H9 (cell line): ENCODE measurements at regions not wholly inside any gene's neighbourhood (a gene's known extent, or its start where the extent isn't known, plus 50 kb on each side); places are given as distances from the start of the nearest gene placed in this dataset.

Experiments used
- DNase-seq: peaks from one replicate; pipeline ENCODE4 v3.0.0-alpha.2; 2017
- H2AFZ ChIP-seq: one replicate; pipeline ENCODE4 v1.6.1; 2013; ENCODE audit warnings: mild to moderate bottlenecking, low read length, control low read depth, moderate library complexity
- H2AK5ac ChIP-seq: 2 replicates; pipeline ENCODE4 v1.6.1; 2013; ENCODE audit warnings: low read length, control low read depth, mixed read lengths; ENCODE audit not compliant: insufficient read length
- H2BK120ac ChIP-seq: one replicate; pipeline ENCODE4 v1.6.1; 2013; ENCODE audit warnings: low read depth, mild to moderate bottlenecking, low read length, control low read depth, inconsistent platforms; ENCODE audit not compliant: poor library complexity, severe bottlenecking
- H2BK12ac ChIP-seq: 2 replicates; pipeline ENCODE4 v1.6.1; 2013; ENCODE audit warnings: low read length, control low read depth, mixed read lengths, low read depth; ENCODE audit not compliant: insufficient read length
- H2BK15ac ChIP-seq: 2 replicates; pipeline ENCODE4 v1.6.1; 2013; ENCODE audit warnings: low read depth, low read length, control low read depth
- H2BK20ac ChIP-seq: one replicate; pipeline ENCODE4 v1.6.1; 2013; ENCODE audit warnings: low read depth, mild to moderate bottlenecking, low read length, control low read depth, inconsistent platforms; ENCODE audit not compliant: poor library complexity, severe bottlenecking
- H2BK5ac ChIP-seq: 2 replicates; pipeline ENCODE4 v1.6.1; 2013; ENCODE audit warnings: low read length, control low read depth, mixed read lengths; ENCODE audit not compliant: insufficient read length
- H3K14ac ChIP-seq: 2 replicates; pipeline ENCODE4 v1.6.1; 2013; ENCODE audit warnings: low read length, control low read depth; ENCODE audit not compliant: insufficient read depth
- H3K18ac ChIP-seq: 2 replicates; pipeline ENCODE4 v1.6.1; 2013; ENCODE audit warnings: low read depth, mild to moderate bottlenecking, mixed read lengths, low read length, control low read depth; ENCODE audit not compliant: insufficient read length
- H3K23ac ChIP-seq: 2 replicates; pipeline ENCODE4 v1.6.1; 2013; ENCODE audit warnings: low read length, control low read depth, mixed read lengths, low read depth; ENCODE audit not compliant: insufficient read length
- H3K23me2 ChIP-seq: 2 replicates; pipeline ENCODE4 v1.6.1; 2013; ENCODE audit warnings: low read depth, mild to moderate bottlenecking, mixed read lengths, low read length, control low read depth; ENCODE audit not compliant: insufficient read length, poor library complexity, severe bottlenecking
- H3K27ac ChIP-seq: 2 replicates; pipeline ENCODE4 v1.5.1; 2013; ENCODE audit warnings: low read length, control low read depth, mixed read lengths, low read depth; ENCODE audit not compliant: insufficient read length
- H3K27me3 ChIP-seq: 2 replicates; pipeline ENCODE4 v1.6.1; 2013; ENCODE audit warnings: low read length, control low read depth, inconsistent platforms; ENCODE audit not compliant: insufficient read depth
- H3K4ac ChIP-seq: 2 replicates; pipeline ENCODE4 v1.6.1; 2013; ENCODE audit warnings: low read depth, mild to moderate bottlenecking, control low read depth, inconsistent platforms, low read length, moderate library complexity
- H3K4me1 ChIP-seq: 2 replicates; pipeline ENCODE4 v1.6.1; 2013; ENCODE audit warnings: low read length, control low read depth, inconsistent platforms; ENCODE audit not compliant: insufficient read depth
- H3K4me2 ChIP-seq: 2 replicates; pipeline ENCODE4 v1.6.1; 2013; ENCODE audit warnings: low read length, control low read depth, mixed read lengths; ENCODE audit not compliant: insufficient read length, insufficient read depth
- H3K56ac ChIP-seq: 2 replicates; pipeline ENCODE4 v1.6.1; 2013; ENCODE audit warnings: low read depth, mild to moderate bottlenecking, mixed read lengths, low read length, control low read depth; ENCODE audit not compliant: insufficient read length
- H3K79me1 ChIP-seq: 2 replicates; pipeline ENCODE4 v1.6.1; 2013; ENCODE audit warnings: low read depth, mild to moderate bottlenecking, moderate library complexity, low read length, control low read depth, inconsistent platforms; ENCODE audit not compliant: insufficient read depth, poor library complexity, severe bottlenecking
- H3K79me2 ChIP-seq: 2 replicates; pipeline ENCODE4 v1.6.1; 2013; ENCODE audit warnings: low read length, control low read depth, inconsistent platforms; ENCODE audit not compliant: insufficient read depth
- H3K9ac ChIP-seq: 2 replicates; pipeline ENCODE4 v1.6.1; 2013; ENCODE audit warnings: low read length, control low read depth, mixed read lengths; ENCODE audit not compliant: insufficient read length; ENCODE audit errors: extremely low read depth
- H3K9me3 ChIP-seq: one replicate; pipeline ENCODE4 v1.6.1; 2013; ENCODE audit warnings: low read depth, low read length, inconsistent platforms; ENCODE audit not compliant: control insufficient read depth
- H3T11ph ChIP-seq: one replicate; pipeline ENCODE4 v1.6.1; 2013; ENCODE audit warnings: mild to moderate bottlenecking, low read length, control low read depth, inconsistent platforms
- H4K20me1 ChIP-seq: one replicate; pipeline ENCODE4 v1.6.1; 2013; ENCODE audit not compliant: control insufficient read depth, insufficient read length, insufficient read depth
- H4K5ac ChIP-seq: 2 replicates; pipeline ENCODE4 v1.6.1; 2013; ENCODE audit warnings: low read depth, mild to moderate bottlenecking, mixed read lengths, low read length, control low read depth; ENCODE audit not compliant: insufficient read length
- H4K8ac ChIP-seq: replicated peaks from 2 replicates; pipeline ENCODE4 v1.6.1; 2013; ENCODE audit warnings: low read length, control low read depth, mixed read lengths, low read depth; ENCODE audit not compliant: insufficient read length
- H4K91ac ChIP-seq: 2 replicates; pipeline ENCODE4 v1.6.1; 2013; ENCODE audit warnings: low read depth, mild to moderate bottlenecking, moderate library complexity, mixed read lengths, low read length, control low read depth; ENCODE audit not compliant: insufficient read length
- H3K27ac Mint-ChIP-seq, 3 experiments: 2 replicates in 2 of 3; 3 replicates in 1 of 3; pipeline ENCODE4 v1.8.0; 2020 to 2021; ENCODE audit warnings: mixed read lengths in 3 of 3, mild to moderate bottlenecking in 1 of 3, moderate library complexity in 1 of 3
- H3K27me3 Mint-ChIP-seq: 2 replicates; pipeline ENCODE4 v1.8.0; 2021; ENCODE audit warnings: low read depth, mild to moderate bottlenecking, moderate library complexity, mixed read lengths
- H3K36me3 Mint-ChIP-seq, 3 experiments: 2 replicates in 2 of 3; 3 replicates in 1 of 3; pipeline ENCODE4 v1.8.0; 2020 to 2021; ENCODE audit warnings: low read depth in 3 of 3, mixed read lengths in 3 of 3; ENCODE audit not compliant: insufficient read depth in 1 of 3
- H3K4me1 Mint-ChIP-seq, 2 experiments: 2 replicates each; pipeline ENCODE4 v1.8.0; 2020; ENCODE audit warnings: mixed read lengths in 2 of 2
- H3K4me3 Mint-ChIP-seq, 2 experiments: 2 replicates in 1 of 2; 3 replicates in 1 of 2; pipeline ENCODE4 v1.8.0; 2020 to 2021; ENCODE audit warnings: mild to moderate bottlenecking in 2 of 2, mixed read lengths in 2 of 2, moderate library complexity in 1 of 2
- H3K9me3 Mint-ChIP-seq, 2 experiments: 2 replicates in 1 of 2; 3 replicates in 1 of 2; pipeline ENCODE4 v1.8.0; 2020; ENCODE audit warnings: mild to moderate bottlenecking in 2 of 2, mixed read lengths in 2 of 2, moderate library complexity in 1 of 2
- WGBS: extraction: QIAGEN DNeasy Blood & Tissue Kit; methylation state at CpG from one replicate; pipeline ENCODE4 v1.1.7; 2013; ENCODE audit warnings: missing lambda C conversion rate, low lambda C conversion rate, mixed read lengths; ENCODE audit not compliant: insufficient read length; ENCODE audit errors: extremely low coverage; 5-methylcytosine and 5-hydroxymethylcytosine counted together
- TF ChIP-seq, protein P1 (sequence below): fragments of 200-600 bp; sonication (generic); conservative IDR thresholded peaks from 3 replicates; pipeline ENCODE4 v1.8.0; 2021; ENCODE audit warnings: antibody characterized with exemption, mild to moderate bottlenecking

DNA sequence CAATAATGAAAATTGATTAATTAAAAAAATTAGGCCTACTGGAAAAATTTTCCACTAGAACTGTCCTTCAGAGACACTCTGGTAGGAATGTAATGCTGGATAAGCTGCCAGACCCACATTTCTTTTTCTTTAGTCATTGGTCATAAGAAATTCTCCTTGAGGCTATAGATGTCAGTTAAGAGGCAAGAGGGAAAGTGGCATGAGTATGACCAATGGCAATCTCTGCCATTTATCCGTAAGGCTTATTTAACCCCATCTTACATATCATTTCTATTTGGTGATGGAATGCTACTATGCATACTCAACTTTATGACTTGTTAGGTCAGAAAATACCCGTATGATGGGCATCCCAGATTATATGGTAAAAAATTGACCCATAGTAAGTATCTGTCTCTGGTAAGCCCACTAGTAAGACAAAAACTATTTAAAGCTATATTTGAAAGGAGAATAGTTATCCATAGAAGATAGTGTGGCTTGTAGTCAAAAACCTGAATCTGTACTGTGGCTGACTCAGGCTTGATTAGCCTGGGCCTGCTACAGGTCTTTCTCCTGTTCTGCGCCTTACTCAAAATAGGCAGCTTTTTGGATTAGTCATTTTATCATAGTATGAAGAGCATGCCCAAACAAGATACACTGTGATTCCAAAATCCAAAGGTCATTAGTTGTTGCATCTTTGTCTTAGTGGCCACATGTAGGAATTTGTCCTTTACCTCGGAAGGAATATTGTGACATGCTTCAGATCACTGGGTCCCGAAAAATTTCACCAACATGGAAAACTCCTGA, 314.7 kb downstream of the PYDC2 start:
- no peak overlapping the region for H2BK12ac ChIP-seq
- no peaks in the 10 kb centered on the region for H3K23me2 ChIP-seq
- no peak overlapping the region for H3K4me2 ChIP-seq
- no peak overlapping the region for H2BK15ac ChIP-seq
- Mint-ChIP-seq H3K36me3 (peaks cover 12 to 13% (median 13%) of the 10 kb centered on the region in 3 experiments), H3K27ac (no peak overlapping the region), H3K9me3 (peaks cover 12 to 18% of the 10 kb centered on the region in 2 experiments; a peak in 4 of 5 replicates), H3K4me3 (no peak overlapping the region), H3K4me1 (peaks cover 0 to 4% of the 10 kb centered on the region in 2 experiments; a peak in 2 of 4 replicates), H3K27me3 (no peaks in the 10 kb centered on the region)
- H3T11ph ChIP-seq, result no peak overlapping the region
- no peak overlapping the region for H3K56ac ChIP-seq
- no peaks in the 10 kb centered on the region for H4K20me1 ChIP-seq
- no peak overlapping the region for H3K4ac ChIP-seq
- no peaks in the 10 kb centered on the region for H3K79me2 ChIP-seq
- H3K14ac ChIP-seq, result no peak overlapping the region
- no peak overlapping the region for H2BK5ac ChIP-seq
- H3K4me1 ChIP-seq, result no peaks in the 10 kb centered on the region
- H3K23ac ChIP-seq, result no peak overlapping the region
- H3K27ac ChIP-seq, result no peak overlapping the region
- no peaks in the 10 kb centered on the region for H3K27me3 ChIP-seq
- no peak for DNase-seq
- H2AFZ ChIP-seq, result no peak overlapping the region
- H3K9me3 ChIP-seq, result no peaks in the 10 kb centered on the region
- no peaks in the 10 kb centered on the region for H3K79me1 ChIP-seq
- no peak overlapping the region for H4K8ac ChIP-seq
- no CpG with 5 or more reads among the region's 5 CpGs for WGBS
- H2BK20ac ChIP-seq, result no peak overlapping the region
- H2AK5ac ChIP-seq, result no peak overlapping the region
- H4K91ac ChIP-seq, result no peak overlapping the region
- no peak overlapping the region for H4K5ac ChIP-seq
- H2BK120ac ChIP-seq, result no peak overlapping the region
- no peak overlapping the region for H3K9ac ChIP-seq
- no peak overlapping the region for H3K18ac ChIP-seq
- TF ChIP-seq, protein P1, sequence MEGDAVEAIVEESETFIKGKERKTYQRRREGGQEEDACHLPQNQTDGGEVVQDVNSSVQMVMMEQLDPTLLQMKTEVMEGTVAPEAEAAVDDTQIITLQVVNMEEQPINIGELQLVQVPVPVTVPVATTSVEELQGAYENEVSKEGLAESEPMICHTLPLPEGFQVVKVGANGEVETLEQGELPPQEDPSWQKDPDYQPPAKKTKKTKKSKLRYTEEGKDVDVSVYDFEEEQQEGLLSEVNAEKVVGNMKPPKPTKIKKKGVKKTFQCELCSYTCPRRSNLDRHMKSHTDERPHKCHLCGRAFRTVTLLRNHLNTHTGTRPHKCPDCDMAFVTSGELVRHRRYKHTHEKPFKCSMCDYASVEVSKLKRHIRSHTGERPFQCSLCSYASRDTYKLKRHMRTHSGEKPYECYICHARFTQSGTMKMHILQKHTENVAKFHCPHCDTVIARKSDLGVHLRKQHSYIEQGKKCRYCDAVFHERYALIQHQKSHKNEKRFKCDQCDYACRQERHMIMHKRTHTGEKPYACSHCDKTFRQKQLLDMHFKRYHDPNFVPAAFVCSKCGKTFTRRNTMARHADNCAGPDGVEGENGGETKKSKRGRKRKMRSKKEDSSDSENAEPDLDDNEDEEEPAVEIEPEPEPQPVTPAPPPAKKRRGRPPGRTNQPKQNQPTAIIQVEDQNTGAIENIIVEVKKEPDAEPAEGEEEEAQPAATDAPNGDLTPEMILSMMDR, result no peak
